Neuronal stem cell (in vitro differentiated cells): ENCODE measurements at regions not wholly inside any gene's neighbourhood (a gene's known extent, or its start where the extent isn't known, plus 50 kb on each side); places are given as distances from the start of the nearest gene placed in this dataset.

ENCODE experiments used
- DNase-seq: peaks from one replicate; pipeline ENCODE4 v3.0.0-alpha.2; 2013; ENCODE audit warnings: low spot score
- H2AFZ ChIP-seq: one replicate; pipeline ENCODE4 v1.6.1; 2013; ENCODE audit warnings: mild to moderate bottlenecking, low read length, inconsistent platforms
- H2AK5ac ChIP-seq: 2 replicates; pipeline ENCODE4 v1.6.1; 2013; ENCODE audit warnings: low read depth, mild to moderate bottlenecking, inconsistent platforms, low read length, moderate library complexity, mixed read lengths
- H2BK120ac ChIP-seq: 2 replicates; pipeline ENCODE4 v1.6.1; 2013; ENCODE audit warnings: low read depth, mild to moderate bottlenecking, inconsistent platforms, low read length, moderate library complexity, mixed read lengths
- H2BK12ac ChIP-seq: one replicate; pipeline ENCODE4 v1.6.1; 2013; ENCODE audit warnings: low read length, inconsistent platforms
- H2BK15ac ChIP-seq: 2 replicates; pipeline ENCODE4 v1.6.1; 2013; ENCODE audit warnings: mild to moderate bottlenecking, low read length, inconsistent platforms, mixed read lengths
- H2BK5ac ChIP-seq: one replicate; pipeline ENCODE4 v1.6.1; 2013; ENCODE audit warnings: inconsistent platforms, mild to moderate bottlenecking, low read length, moderate library complexity
- H3K14ac ChIP-seq: one replicate; pipeline ENCODE4 v1.6.1; 2013; ENCODE audit warnings: low read length, inconsistent platforms
- H3K18ac ChIP-seq: 2 replicates; pipeline ENCODE4 v1.6.1; 2013; ENCODE audit warnings: low read length, inconsistent platforms
- H3K23ac ChIP-seq: 2 replicates; pipeline ENCODE4 v1.6.1; 2013; ENCODE audit warnings: low read depth, mild to moderate bottlenecking, mixed read lengths, low read length, inconsistent platforms; ENCODE audit not compliant: poor library complexity
- H3K27ac ChIP-seq: replicated peaks from 3 replicates; pipeline ENCODE4 v1.5.1; 2013; ENCODE audit warnings: low read length, inconsistent platforms
- H3K27me3 ChIP-seq, 3 experiments: 2 replicates each; pipeline ENCODE4 v1.6.1; 2013; ENCODE audit warnings: low read length in 3 of 3, mild to moderate bottlenecking in 2 of 3, inconsistent platforms in 1 of 3, low read depth in 1 of 3, mixed read lengths in 1 of 3, moderate library complexity in 1 of 3; ENCODE audit not compliant: control insufficient read depth in 3 of 3, insufficient read depth in 3 of 3
- H3K36me3 ChIP-seq, 2 donors: replicated peaks in 1 of 2; 2 replicates each; pipeline ENCODE4 v1.6.1; 2013; ENCODE audit warnings: low read length in 2 of 2; ENCODE audit not compliant: control insufficient read depth in 2 of 2, insufficient read depth in 2 of 2
- H3K4ac ChIP-seq: 2 replicates; pipeline ENCODE4 v1.6.1; 2013; ENCODE audit warnings: inconsistent platforms, mild to moderate bottlenecking, low read length, moderate library complexity
- H3K4me1 ChIP-seq, 2 donors: 1 replicate in 1 of 2; 2 replicates in 1 of 2; pipeline ENCODE4 v1.6.1; 2013; ENCODE audit warnings: low read length in 2 of 2, low read depth in 1 of 2; ENCODE audit not compliant: control insufficient read depth in 2 of 2, insufficient read depth in 1 of 2
- H3K4me2 ChIP-seq: one replicate; pipeline ENCODE4 v1.6.1; 2013; ENCODE audit warnings: mild to moderate bottlenecking, low read length, inconsistent platforms; ENCODE audit not compliant: insufficient read depth, poor library complexity, severe bottlenecking
- H3K4me3 ChIP-seq, 2 donors: 2 replicates each; pipeline ENCODE4 v1.5.1; 2013; ENCODE audit warnings: low read length in 2 of 2, mild to moderate bottlenecking in 2 of 2, inconsistent platforms in 1 of 2, moderate library complexity in 1 of 2
- H3K79me1 ChIP-seq: one replicate; pipeline ENCODE4 v1.6.1; 2013; ENCODE audit warnings: low read depth, mild to moderate bottlenecking, inconsistent platforms, low read length, moderate library complexity
- H3K9ac ChIP-seq: one replicate; pipeline ENCODE4 v1.6.1; 2013; ENCODE audit warnings: mild to moderate bottlenecking, low read depth, low read length, inconsistent platforms; ENCODE audit not compliant: poor library complexity
- H3K9me3 ChIP-seq, 2 donors: replicated peaks in 1 of 2; 2 replicates each; pipeline versions ENCODE3 to v1.6.1; 2013; ENCODE audit warnings: low read length in 2 of 2, mild to moderate bottlenecking in 2 of 2, inconsistent platforms in 1 of 2, low read depth in 1 of 2, mixed read lengths in 1 of 2, moderate library complexity in 1 of 2; ENCODE audit not compliant: control insufficient read depth in 2 of 2, insufficient read depth in 1 of 2
- H4K8ac ChIP-seq: one replicate; pipeline ENCODE4 v1.6.1; 2013; ENCODE audit warnings: low read depth, mild to moderate bottlenecking, inconsistent platforms, low read length, moderate library complexity
- H4K91ac ChIP-seq: one replicate; pipeline ENCODE4 v1.6.1; 2013; ENCODE audit warnings: low read length, low read depth, mild to moderate bottlenecking, inconsistent platforms; ENCODE audit not compliant: poor library complexity
- WGBS, 2 donors: extraction: QIAGEN DNeasy Blood & Tissue Kit; methylation state at CpG; one replicate each; pipeline ENCODE4 v1.1.7; 2013; ENCODE audit warnings: missing lambda C conversion rate in 2 of 2, mixed read lengths in 1 of 2; ENCODE audit not compliant: insufficient read length in 2 of 2, insufficient replicate concordance in 1 of 2; ENCODE audit errors: extremely low coverage in 2 of 2; 5-methylcytosine and 5-hydroxymethylcytosine counted together

- H2AK5ac ChIP-seq: no peak overlapping the region
- H2BK5ac ChIP-seq: no peak overlapping the region
- H3K79me1 ChIP-seq: no peaks in the 10 kb centered on the region
- no peaks in the 10 kb centered on the region for H3K9me3 ChIP-seq
- no peak overlapping the region for H3K4ac ChIP-seq
- H2BK12ac ChIP-seq: no peak overlapping the region
- DNase-seq: no peak
- no peak overlapping the region for H3K23ac ChIP-seq
- no peak overlapping the region for H3K18ac ChIP-seq
- H3K14ac ChIP-seq: no peak overlapping the region
- no peak overlapping the region for H3K9ac ChIP-seq
- WGBS, 2 donors: no CpG with 5 or more reads among the region's 28 CpGs
- no peak overlapping the region for H2BK120ac ChIP-seq
- peaks cover 0 to 9% of the 10 kb centered on the region in 2 donors for H3K4me1 ChIP-seq
- no peak overlapping the region for H3K4me3 ChIP-seq
- no peak overlapping the region for H4K8ac ChIP-seq
- H3K27ac ChIP-seq: no peak overlapping the region
- H3K4me2 ChIP-seq: no peak overlapping the region
- H2AFZ ChIP-seq: no peak overlapping the region
- H3K36me3 ChIP-seq: no peaks in the 10 kb centered on the region
- peaks cover 0 to 25% (median 0%) of the 10 kb centered on the region in 3 experiments for H3K27me3 ChIP-seq
- H2BK15ac ChIP-seq: no peak overlapping the region
- H4K91ac ChIP-seq: no peak overlapping the region
Observed at GRCh38 chr11:134524896-134525845, 113.1 kb upstream of the B3GAT1 start.

GRCh38 chr11:134524201-134524600, 112.2 kb upstream of the B3GAT1 start:
- Histone ChIP-seq H3K4me3 (no peak overlapping the region), H3K23ac (no peak overlapping the region), H3K4ac (no peak overlapping the region), H2BK15ac (no peak overlapping the region), H3K4me1 (peaks cover 0 to 10% of the 10 kb centered on the region in 2 donors), H3K4me2 (no peak overlapping the region), H2AFZ (no peak overlapping the region), H2BK12ac (no peak overlapping the region), H3K9me3 (no peaks in the 10 kb centered on the region), H2AK5ac (no peak overlapping the region), H2BK5ac (no peak overlapping the region), H3K27me3 (peaks cover 0 to 24% (median 0%) of the 10 kb centered on the region in 3 experiments), H3K36me3 (no peaks in the 10 kb centered on the region), H4K91ac (no peak overlapping the region), H4K8ac (no peak overlapping the region), H3K18ac (no peak overlapping the region), H2BK120ac (no peak overlapping the region), H3K27ac (no peak overlapping the region), H3K14ac (no peak overlapping the region), H3K79me1 (no peaks in the 10 kb centered on the region), H3K9ac (no peak overlapping the region)
- no peak for DNase-seq
- no CpG with 5 or more reads among the region's 25 CpGs for WGBS, 2 donors

GRCh38 chr11:134522782-134523570, 110.9 kb upstream of the B3GAT1 start:
- DNase-seq: no peak
- H3K9me3 ChIP-seq: no peaks in the 10 kb centered on the region
- H3K4me2 ChIP-seq: no peak overlapping the region
- no peak overlapping the region for H4K8ac ChIP-seq
- no peak overlapping the region for H3K4me3 ChIP-seq
- H2AFZ ChIP-seq: no peak overlapping the region
- H3K27me3 ChIP-seq: peaks cover 0 to 17% (median 0%) of the 10 kb centered on the region in 3 experiments
- H3K79me1 ChIP-seq: no peaks in the 10 kb centered on the region
- no CpG with 5 or more reads among the region's 33 CpGs for WGBS, 2 donors
- H2AK5ac ChIP-seq: peak overlapping the region; percentile 41
- H3K36me3 ChIP-seq: no peaks in the 10 kb centered on the region
- peak overlapping the region; percentile 55 for H3K18ac ChIP-seq
- no peak overlapping the region for H3K9ac ChIP-seq
- H2BK120ac ChIP-seq: no peak overlapping the region
- peak overlapping the region; percentile 59 for H3K4ac ChIP-seq
- H4K91ac ChIP-seq: no peak overlapping the region
- H3K23ac ChIP-seq: no peak overlapping the region
- H3K14ac ChIP-seq: no peak overlapping the region
- no peak overlapping the region for H3K27ac ChIP-seq
- H3K4me1 ChIP-seq: peaks cover 0 to 9% of the 10 kb centered on the region in 2 donors
- no peak overlapping the region for H2BK15ac ChIP-seq
- no peak overlapping the region for H2BK5ac ChIP-seq
- H2BK12ac ChIP-seq: no peak overlapping the region
